ENCODE measurements at regions not wholly inside any gene's neighbourhood (a gene's known extent, or its start where the extent isn't known, plus 50 kb on each side); places are given as distances from the start of the nearest gene placed in this dataset.

DNA sequence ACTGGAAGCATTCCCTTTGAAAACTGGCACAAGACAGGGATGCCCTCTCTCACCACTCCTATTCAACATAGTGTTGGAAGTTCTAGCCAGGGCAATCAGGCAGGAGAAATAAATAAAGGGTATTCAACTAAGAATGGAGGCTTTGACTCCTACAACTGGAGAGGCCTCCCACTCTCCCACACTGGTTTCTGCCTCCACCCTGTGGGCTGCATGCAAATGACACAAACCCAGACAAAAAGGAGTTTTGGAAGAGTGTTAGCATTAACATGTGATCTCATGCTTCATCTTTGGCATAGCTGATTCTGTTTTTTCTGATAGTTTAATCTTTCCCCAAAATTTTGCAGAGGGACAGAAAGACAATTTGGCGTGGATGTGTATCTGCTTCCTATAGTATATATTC lies 80.8 kb upstream of the IQCM start:
- TF ChIP-seq, protein P1, sequence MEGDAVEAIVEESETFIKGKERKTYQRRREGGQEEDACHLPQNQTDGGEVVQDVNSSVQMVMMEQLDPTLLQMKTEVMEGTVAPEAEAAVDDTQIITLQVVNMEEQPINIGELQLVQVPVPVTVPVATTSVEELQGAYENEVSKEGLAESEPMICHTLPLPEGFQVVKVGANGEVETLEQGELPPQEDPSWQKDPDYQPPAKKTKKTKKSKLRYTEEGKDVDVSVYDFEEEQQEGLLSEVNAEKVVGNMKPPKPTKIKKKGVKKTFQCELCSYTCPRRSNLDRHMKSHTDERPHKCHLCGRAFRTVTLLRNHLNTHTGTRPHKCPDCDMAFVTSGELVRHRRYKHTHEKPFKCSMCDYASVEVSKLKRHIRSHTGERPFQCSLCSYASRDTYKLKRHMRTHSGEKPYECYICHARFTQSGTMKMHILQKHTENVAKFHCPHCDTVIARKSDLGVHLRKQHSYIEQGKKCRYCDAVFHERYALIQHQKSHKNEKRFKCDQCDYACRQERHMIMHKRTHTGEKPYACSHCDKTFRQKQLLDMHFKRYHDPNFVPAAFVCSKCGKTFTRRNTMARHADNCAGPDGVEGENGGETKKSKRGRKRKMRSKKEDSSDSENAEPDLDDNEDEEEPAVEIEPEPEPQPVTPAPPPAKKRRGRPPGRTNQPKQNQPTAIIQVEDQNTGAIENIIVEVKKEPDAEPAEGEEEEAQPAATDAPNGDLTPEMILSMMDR (IDR thresholded peaks at IDR 0.05), result peak; percentile 65
- TF ChIP-seq POLR2AphosphoS5 (IDR thresholded peaks at IDR 0.05; ENCODE audit: low read depth, low read length), result no peak
- no peak for TF ChIP-seq SIN3A (IDR thresholded peaks at IDR 0.05; ENCODE audit: borderline replicate concordance, insufficient read depth, low read depth, low read length)
- TF ChIP-seq, protein P2, sequence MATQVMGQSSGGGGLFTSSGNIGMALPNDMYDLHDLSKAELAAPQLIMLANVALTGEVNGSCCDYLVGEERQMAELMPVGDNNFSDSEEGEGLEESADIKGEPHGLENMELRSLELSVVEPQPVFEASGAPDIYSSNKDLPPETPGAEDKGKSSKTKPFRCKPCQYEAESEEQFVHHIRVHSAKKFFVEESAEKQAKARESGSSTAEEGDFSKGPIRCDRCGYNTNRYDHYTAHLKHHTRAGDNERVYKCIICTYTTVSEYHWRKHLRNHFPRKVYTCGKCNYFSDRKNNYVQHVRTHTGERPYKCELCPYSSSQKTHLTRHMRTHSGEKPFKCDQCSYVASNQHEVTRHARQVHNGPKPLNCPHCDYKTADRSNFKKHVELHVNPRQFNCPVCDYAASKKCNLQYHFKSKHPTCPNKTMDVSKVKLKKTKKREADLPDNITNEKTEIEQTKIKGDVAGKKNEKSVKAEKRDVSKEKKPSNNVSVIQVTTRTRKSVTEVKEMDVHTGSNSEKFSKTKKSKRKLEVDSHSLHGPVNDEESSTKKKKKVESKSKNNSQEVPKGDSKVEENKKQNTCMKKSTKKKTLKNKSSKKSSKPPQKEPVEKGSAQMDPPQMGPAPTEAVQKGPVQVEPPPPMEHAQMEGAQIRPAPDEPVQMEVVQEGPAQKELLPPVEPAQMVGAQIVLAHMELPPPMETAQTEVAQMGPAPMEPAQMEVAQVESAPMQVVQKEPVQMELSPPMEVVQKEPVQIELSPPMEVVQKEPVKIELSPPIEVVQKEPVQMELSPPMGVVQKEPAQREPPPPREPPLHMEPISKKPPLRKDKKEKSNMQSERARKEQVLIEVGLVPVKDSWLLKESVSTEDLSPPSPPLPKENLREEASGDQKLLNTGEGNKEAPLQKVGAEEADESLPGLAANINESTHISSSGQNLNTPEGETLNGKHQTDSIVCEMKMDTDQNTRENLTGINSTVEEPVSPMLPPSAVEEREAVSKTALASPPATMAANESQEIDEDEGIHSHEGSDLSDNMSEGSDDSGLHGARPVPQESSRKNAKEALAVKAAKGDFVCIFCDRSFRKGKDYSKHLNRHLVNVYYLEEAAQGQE (IDR thresholded peaks at IDR 0.05; ENCODE audit: insufficient read depth in 1 of 2, low read depth in 2 of 2, low read length in 1 of 2), result no peak
- no peak for TF ChIP-seq TCF7L2 (IDR thresholded peaks at IDR 0.05; ENCODE audit: low read depth, low read length)

Data from Panc1 (cell line).